Caco-2 (cell line): ENCODE measurements at regions not wholly inside any gene's neighbourhood (a gene's known extent, or its start where the extent isn't known, plus 50 kb on each side); places are given as distances from the start of the nearest gene placed in this dataset.
"Not testable (repeated sequence)": the region's sequence is repeated elsewhere in the genome, so short reads cannot be mapped to it uniquely, and the experiment has no call there.

Source experiments
- BruUV-seq: library from RNA; stranded (reverse); fragments of 400-500 nt; replicated peaks from 2 replicates; lab custom pipeline; 2021; lab: Mats Ljungman, UMichigan
- CTCF ChIA-PET: fragments of 300-600 bp; sonication (Branson Sonifier 250); formaldehyde crosslinking; loops from one replicate; lab custom pipeline; 2022; ENCODE audit warnings: antibody characterized with exemption; lab: Charles Lee
- POLR2A ChIA-PET: fragments of 300-600 bp; sonication (Branson Sonifier 250); formaldehyde crosslinking; loops from one replicate; lab custom pipeline; 2022; ENCODE audit warnings: antibody characterized with exemption; lab: Charles Lee
- DNase-seq, 2 experiments: peaks; one replicate each; pipeline versions ENCODE4 v3.0.0 to v3.0.0-alpha.2; 2020 to 2022
- H3K27me3 ChIP-seq: replicated peaks from 2 replicates; pipeline ENCODE4 v1.6.0; 2011; ENCODE audit warnings: low read length; ENCODE audit not compliant: control insufficient read depth, insufficient read depth
- H3K36me3 ChIP-seq: 2 replicates; pipeline ENCODE4 v1.5.1; 2011; ENCODE audit warnings: low read length; ENCODE audit not compliant: control insufficient read depth, insufficient read depth
- H3K4me1 ChIP-seq: fragments of 250-450 bp; sonication (Bioruptor Pico); 2 replicates; pipeline ENCODE4 v1.5.1; 2020; ENCODE audit warnings: mild to moderate bottlenecking
- H3K4me3 ChIP-seq: 2 replicates; pipeline ENCODE4 v1.5.1; 2011; ENCODE audit warnings: low read depth, mild to moderate bottlenecking, control low read depth, low read length
- H3K9me3 ChIP-seq: fragments of 250-450 bp; sonication (Bioruptor Pico); 2 replicates; pipeline ENCODE4 v1.5.1; 2020; ENCODE audit warnings: mild to moderate bottlenecking, moderate library complexity
- H3K27ac Mint-ChIP-seq: one replicate; pipeline ENCODE4 v1.8.0; 2022; ENCODE audit warnings: mixed read lengths; ENCODE audit not compliant: unreplicated experiment
- H3K27me3 Mint-ChIP-seq: one replicate; pipeline ENCODE4 v1.8.0; 2022; ENCODE audit warnings: mixed read lengths; ENCODE audit not compliant: insufficient read depth, unreplicated experiment
- H3K36me3 Mint-ChIP-seq: one replicate; pipeline ENCODE4 v1.8.0; 2022; ENCODE audit warnings: mild to moderate bottlenecking, mixed read lengths; ENCODE audit not compliant: insufficient read depth, unreplicated experiment
- H3K4me1 Mint-ChIP-seq: one replicate; pipeline ENCODE4 v1.8.0; 2022; ENCODE audit warnings: low read depth, mixed read lengths; ENCODE audit not compliant: unreplicated experiment
- H3K4me3 Mint-ChIP-seq: one replicate; pipeline ENCODE4 v1.8.0; 2022; ENCODE audit warnings: mild to moderate bottlenecking, moderate library complexity, mixed read lengths; ENCODE audit not compliant: unreplicated experiment
- H3K9me3 Mint-ChIP-seq: one replicate; pipeline ENCODE4 v1.8.0; 2022; ENCODE audit warnings: mixed read lengths; ENCODE audit not compliant: unreplicated experiment
- intact Hi-C: fragments of 100-400 bp; cut with micrococcal nuclease; formaldehyde crosslinking; loops from one replicate; pipeline ENCODE4 v1.10.0; 2022; ENCODE audit not compliant: unreplicated experiment
- TF ChIP-seq, protein P1 (sequence below), 2 experiments: fragments of 200-600 bp in 1 of 2; IDR thresholded peaks; 1 replicate in 1 of 2; 2 replicates in 1 of 2; pipeline versions ENCODE4 v1.5.1 to v1.8.0; 2011 to 2022; ENCODE audit warnings: antibody characterized with exemption in 1 of 2, control low read depth in 1 of 2, inconsistent platforms in 1 of 2, low read depth in 1 of 2, low read length in 1 of 2, mild to moderate bottlenecking in 1 of 2, moderate library complexity in 1 of 2; ENCODE audit not compliant: insufficient read depth in 1 of 2, severe bottlenecking in 1 of 2, unreplicated experiment in 1 of 2

DNA sequence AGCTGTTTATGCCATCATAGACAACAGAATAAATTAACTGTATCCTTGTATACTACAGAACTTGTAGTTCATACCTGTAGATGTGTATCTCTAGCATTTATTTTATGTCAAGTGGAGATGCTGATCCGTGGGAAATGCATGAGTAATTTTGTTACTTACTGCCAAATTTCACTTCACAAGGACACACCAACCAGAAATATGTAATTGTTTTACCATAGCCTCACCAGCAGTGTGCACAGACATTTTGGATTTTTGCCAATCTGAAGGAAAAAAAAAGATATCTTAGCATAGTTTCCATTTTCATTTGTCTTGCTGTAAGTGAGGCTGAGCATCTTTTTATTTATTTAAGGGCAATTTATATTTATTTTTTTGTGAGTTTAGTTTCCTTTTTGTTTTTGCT lies 265.1 kb upstream of the OSR1 start:
- intact Hi-C loops = no loop called here
- no peaks in the 10 kb centered on the region; the same call in 1 of the 2 replicates for H3K27me3 ChIP-seq
- peaks cover 10% of the 10 kb centered on the region for H3K9me3 Mint-ChIP-seq

DNA sequence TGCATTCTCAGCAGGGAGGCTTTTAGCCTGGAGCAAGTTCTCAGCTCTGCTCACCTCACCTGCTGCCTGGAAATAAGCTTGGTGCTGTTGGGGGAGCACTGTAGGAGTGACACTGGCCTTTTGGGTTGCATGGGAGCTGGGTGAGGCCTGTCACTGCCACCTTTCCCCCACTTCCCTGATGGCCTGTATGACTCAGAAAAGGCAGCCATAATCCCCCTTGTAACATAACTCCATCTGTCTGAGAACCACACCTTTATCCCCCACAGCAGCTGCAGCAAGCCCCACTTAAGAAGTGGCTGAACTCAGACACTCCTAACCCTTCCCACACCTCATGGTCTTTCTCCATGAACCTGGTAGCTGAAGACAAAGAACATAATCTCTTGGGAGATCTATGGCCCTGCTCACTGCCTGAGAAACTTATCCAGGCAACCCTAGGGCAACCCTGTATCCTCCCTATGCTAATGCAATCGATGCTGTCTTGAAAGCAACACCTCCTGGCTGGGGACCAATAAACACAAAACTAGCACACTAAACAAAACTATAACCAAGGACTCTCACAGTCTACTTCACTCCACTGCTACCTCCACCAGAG lies 258.9 kb upstream of the OSR1 start:
- no peaks in the 10 kb centered on the region for H3K4me1 Mint-ChIP-seq
- POLR2A ChIA-PET = no interaction called here

More for the DNA sequence above, 265.1 kb upstream of the OSR1 start:
- CTCF ChIA-PET = no interaction called here
- BruUV-seq = no TSS peak
- TF ChIP-seq, protein P1, sequence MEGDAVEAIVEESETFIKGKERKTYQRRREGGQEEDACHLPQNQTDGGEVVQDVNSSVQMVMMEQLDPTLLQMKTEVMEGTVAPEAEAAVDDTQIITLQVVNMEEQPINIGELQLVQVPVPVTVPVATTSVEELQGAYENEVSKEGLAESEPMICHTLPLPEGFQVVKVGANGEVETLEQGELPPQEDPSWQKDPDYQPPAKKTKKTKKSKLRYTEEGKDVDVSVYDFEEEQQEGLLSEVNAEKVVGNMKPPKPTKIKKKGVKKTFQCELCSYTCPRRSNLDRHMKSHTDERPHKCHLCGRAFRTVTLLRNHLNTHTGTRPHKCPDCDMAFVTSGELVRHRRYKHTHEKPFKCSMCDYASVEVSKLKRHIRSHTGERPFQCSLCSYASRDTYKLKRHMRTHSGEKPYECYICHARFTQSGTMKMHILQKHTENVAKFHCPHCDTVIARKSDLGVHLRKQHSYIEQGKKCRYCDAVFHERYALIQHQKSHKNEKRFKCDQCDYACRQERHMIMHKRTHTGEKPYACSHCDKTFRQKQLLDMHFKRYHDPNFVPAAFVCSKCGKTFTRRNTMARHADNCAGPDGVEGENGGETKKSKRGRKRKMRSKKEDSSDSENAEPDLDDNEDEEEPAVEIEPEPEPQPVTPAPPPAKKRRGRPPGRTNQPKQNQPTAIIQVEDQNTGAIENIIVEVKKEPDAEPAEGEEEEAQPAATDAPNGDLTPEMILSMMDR (IDR thresholded peaks at IDR 0.05; ENCODE audit: insufficient read depth in 1 of 2, low read depth in 1 of 2, low read length in 1 of 2, severe bottlenecking in 1 of 2, unreplicated experiment in 1 of 2) = no peak
- Histone ChIP-seq H3K4me1 (no peaks in the 10 kb centered on the region), H3K9me3 (peaks cover 10% of the 10 kb centered on the region; the same call in 1 of the 2 replicates), H3K36me3 (no peaks in the 10 kb centered on the region), H3K4me3 (no peak overlapping the region)
- Mint-ChIP-seq H3K36me3 (no peaks in the 10 kb centered on the region), H3K27me3 (peaks cover 6% of the 10 kb centered on the region), H3K4me1 (no peaks in the 10 kb centered on the region), H3K4me3 (no peak overlapping the region), H3K27ac (no peak overlapping the region)
- DNase-seq = no peak
- POLR2A ChIA-PET = no interaction called here

DNA sequence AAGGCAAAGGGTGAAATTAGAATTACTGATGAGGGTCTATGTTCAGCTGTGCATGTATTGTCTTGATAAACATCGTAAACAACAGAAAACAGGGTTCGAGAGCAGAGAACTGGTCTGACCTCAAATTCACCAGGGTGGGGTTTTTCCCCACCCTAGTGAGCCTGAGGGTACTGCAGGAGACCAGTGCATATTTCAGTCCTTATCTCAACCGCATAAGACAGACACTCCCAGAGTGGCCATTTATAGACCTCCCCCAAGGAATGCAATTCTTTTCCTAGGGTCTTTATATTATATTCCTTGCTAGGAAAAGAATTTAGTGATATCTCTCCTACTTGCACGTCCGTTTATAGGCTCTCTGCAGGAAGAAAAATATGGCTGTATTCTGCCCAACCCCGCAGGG lies 257.0 kb upstream of the OSR1 start:
- H3K27ac Mint-ChIP-seq, POLR2A ChIA-PET, H3K4me3 Mint-ChIP-seq, H3K4me1 ChIP-seq, H3K36me3 Mint-ChIP-seq, H3K27me3 ChIP-seq, H3K27me3 Mint-ChIP-seq, intact Hi-C loops, BruUV-seq, H3K4me1 Mint-ChIP-seq, CTCF ChIA-PET, H3K36me3 ChIP-seq, H3K4me3 ChIP-seq: not testable (repeated sequence)
- H3K9me3 ChIP-seq = peaks cover 18% of the 10 kb centered on the region; the same call in 1 of the 2 replicates
- peak in 1 of 2 experiments; percentile 10 for DNase-seq
- H3K9me3 Mint-ChIP-seq = peaks cover 23% of the 10 kb centered on the region

More for the DNA sequence above, 258.9 kb upstream of the OSR1 start:
- no peaks in the 10 kb centered on the region for H3K4me1 ChIP-seq
- CTCF ChIA-PET = no interaction called here
- H3K4me3 ChIP-seq = no peak overlapping the region
- H3K9me3 ChIP-seq = peaks cover 18% of the 10 kb centered on the region; the same call in 1 of the 2 replicates
- H3K36me3 ChIP-seq = no peaks in the 10 kb centered on the region
- no peak overlapping the region for H3K27ac Mint-ChIP-seq
- no peaks in the 10 kb centered on the region for H3K36me3 Mint-ChIP-seq
- no peaks in the 10 kb centered on the region for H3K27me3 Mint-ChIP-seq
- no peak overlapping the region for H3K4me3 Mint-ChIP-seq
- no TSS peak for BruUV-seq
- peaks cover 23% of the 10 kb centered on the region for H3K9me3 Mint-ChIP-seq
- no peaks in the 10 kb centered on the region for H3K27me3 ChIP-seq
- no peak for DNase-seq
- intact Hi-C loops = no loop called here
- TF ChIP-seq, protein P1 (IDR thresholded peaks at IDR 0.05; ENCODE audit: insufficient read depth in 1 of 2, low read depth in 1 of 2, low read length in 1 of 2, severe bottlenecking in 1 of 2, unreplicated experiment in 1 of 2) = no peak
